CD4-positive, alpha-beta memory T cell (primary cell): ENCODE measurements at regions not wholly inside any gene's neighbourhood (a gene's known extent, or its start where the extent isn't known, plus 50 kb on each side); places are given as distances from the start of the nearest gene placed in this dataset.

ENCODE experiments used
- CTCF ChIA-PET: fragments of 350-600 bp; sonication (Branson Sonifier 250); formaldehyde crosslinking; loops from one replicate; lab custom pipeline; 2021; ENCODE audit warnings: inconsistent platforms; ENCODE audit not compliant: partially characterized antibody; lab: Charles Lee
- POLR2A ChIA-PET: fragments of 350-600 bp; sonication (Branson Sonifier 250); formaldehyde crosslinking; loops from one replicate; lab custom pipeline; 2021; ENCODE audit not compliant: partially characterized antibody; lab: Charles Lee
- DNase-seq, 5 donors: peaks; one replicate each; pipeline versions ENCODE4 v3.0.0 to v3.0.0-alpha.2; 2020 to 2022; ENCODE audit warnings: mixed read lengths in 1 of 5
- H3K27ac ChIP-seq: one replicate; pipeline ENCODE4 v1.7.0; 2013; ENCODE audit warnings: low read depth, low read length
- H3K27me3 ChIP-seq: 2 replicates; pipeline ENCODE4 v1.7.0; 2013; ENCODE audit warnings: mild to moderate bottlenecking, low read length, moderate library complexity; ENCODE audit not compliant: insufficient read depth
- H3K36me3 ChIP-seq: 2 replicates; pipeline ENCODE4 v1.7.0; 2013; ENCODE audit warnings: mild to moderate bottlenecking, low read length, moderate library complexity; ENCODE audit not compliant: insufficient read depth
- H3K4me1 ChIP-seq: 2 replicates; pipeline ENCODE4 v1.7.0; 2013; ENCODE audit warnings: mild to moderate bottlenecking, low read length, moderate library complexity; ENCODE audit not compliant: insufficient read depth
- H3K4me3 ChIP-seq, 2 donors: one replicate each; pipeline ENCODE4 v1.7.0; 2013; ENCODE audit warnings: low read length in 2 of 2, mild to moderate bottlenecking in 1 of 2
- H3K9me3 ChIP-seq, 2 donors: one replicate each; pipeline ENCODE4 v1.7.0; 2013; ENCODE audit warnings: low read length in 2 of 2, control low read depth in 1 of 2; ENCODE audit not compliant: control insufficient read depth in 1 of 2
- H3K27ac Mint-ChIP-seq, 7 donors: one replicate each; pipeline ENCODE4 v1.8.0; 2020 to 2021; ENCODE audit warnings: mixed read lengths in 7 of 7, mild to moderate bottlenecking in 6 of 7, inconsistent platforms in 3 of 7, moderate library complexity in 3 of 7
- H3K27me3 Mint-ChIP-seq, 2 donors: one replicate each; pipeline ENCODE4 v1.8.0; 2020 to 2021; ENCODE audit warnings: mixed read lengths in 2 of 2
- H3K36me3 Mint-ChIP-seq, 2 donors: one replicate each; pipeline ENCODE4 v1.8.0; 2020 to 2021; ENCODE audit warnings: mixed read lengths in 2 of 2, inconsistent platforms in 1 of 2, mild to moderate bottlenecking in 1 of 2
- H3K4me1 Mint-ChIP-seq, 4 donors: one replicate each; pipeline ENCODE4 v1.8.0; 2020 to 2021; ENCODE audit warnings: mixed read lengths in 4 of 4, mild to moderate bottlenecking in 1 of 4
- H3K4me3 Mint-ChIP-seq, 8 donors: one replicate each; pipeline ENCODE4 v1.8.0; 2020 to 2021; ENCODE audit warnings: mixed read lengths in 8 of 8, mild to moderate bottlenecking in 7 of 8, moderate library complexity in 6 of 8, inconsistent platforms in 3 of 8
- H3K9me3 Mint-ChIP-seq, 8 donors: one replicate each; pipeline ENCODE4 v1.8.0; 2020 to 2021; ENCODE audit warnings: mixed read lengths in 8 of 8, mild to moderate bottlenecking in 5 of 8, inconsistent platforms in 3 of 8, moderate library complexity in 1 of 8
- intact Hi-C: fragments of 100-400 bp; cut with micrococcal nuclease; formaldehyde crosslinking; loops from one replicate; pipeline ENCODE4 v1.15.1; 2023

GRCh38 chr10:10130686-10131085 lies 887.0 kb upstream of the CELF2 start:
- Histone ChIP-seq H3K27ac (no peak overlapping the region), H3K36me3 (no peaks in the 10 kb centered on the region), H3K4me3 (no peak overlapping the region), H3K27me3 (no peaks in the 10 kb centered on the region), H3K4me1 (no peaks in the 10 kb centered on the region), H3K9me3 (no peaks in the 10 kb centered on the region)
- CTCF ChIA-PET: no interaction called here
- no peaks in the 10 kb centered on the region for H3K36me3 Mint-ChIP-seq
- intact Hi-C loops: no loop called here
- H3K9me3 Mint-ChIP-seq: no peaks in the 10 kb centered on the region
- no peak for DNase-seq
- no peak overlapping the region for H3K4me3 Mint-ChIP-seq
- H3K27ac Mint-ChIP-seq: no peak overlapping the region
- POLR2A ChIA-PET: no interaction called here
- peaks cover 1 to 2% of the 10 kb centered on the region in 2 donors for H3K27me3 Mint-ChIP-seq
- H3K4me1 Mint-ChIP-seq: no peaks in the 10 kb centered on the region

GRCh38 chr10:10132009-10132408 lies 885.7 kb upstream of the CELF2 start:
- intact Hi-C loops: no loop called here

GRCh38 chr10:10133281-10133680 lies 884.4 kb upstream of the CELF2 start:
- CTCF ChIA-PET: no interaction called here
- no peaks in the 10 kb centered on the region for H3K36me3 ChIP-seq
- H3K27me3 Mint-ChIP-seq: peaks cover 0 to 1% of the 10 kb centered on the region in 2 donors
- no peaks in the 10 kb centered on the region for H3K27me3 ChIP-seq
- H3K27ac Mint-ChIP-seq: no peak overlapping the region
- H3K27ac ChIP-seq: no peak overlapping the region
- intact Hi-C loops: no loop called here
- peaks cover 0 to 6% (median 4%) of the 10 kb centered on the region in 4 donors for H3K4me1 Mint-ChIP-seq
- no peaks in the 10 kb centered on the region for H3K9me3 ChIP-seq
- no peaks in the 10 kb centered on the region for H3K9me3 Mint-ChIP-seq
- H3K4me3 Mint-ChIP-seq: no peak overlapping the region
- no peak overlapping the region for H3K4me3 ChIP-seq
- H3K4me1 ChIP-seq: no peaks in the 10 kb centered on the region
- no peak for DNase-seq
- no peaks in the 10 kb centered on the region for H3K36me3 Mint-ChIP-seq
- POLR2A ChIA-PET: no interaction called here

More at GRCh38 chr10:10132009-10132408, 885.7 kb upstream of the CELF2 start:
- H3K36me3 Mint-ChIP-seq: no peaks in the 10 kb centered on the region
- Histone ChIP-seq H3K4me3 (no peak overlapping the region), H3K9me3 (no peaks in the 10 kb centered on the region), H3K27ac (no peak overlapping the region), H3K27me3 (no peaks in the 10 kb centered on the region), H3K4me1 (no peaks in the 10 kb centered on the region), H3K36me3 (no peaks in the 10 kb centered on the region)
- ChIA-PET POLR2A (no interaction called here), CTCF (no interaction called here)
- no peaks in the 10 kb centered on the region for H3K9me3 Mint-ChIP-seq
- H3K4me1 Mint-ChIP-seq: no peaks in the 10 kb centered on the region
- H3K27ac Mint-ChIP-seq: no peak overlapping the region
- H3K27me3 Mint-ChIP-seq: peaks cover 1 to 2% of the 10 kb centered on the region in 2 donors
- no peak overlapping the region for H3K4me3 Mint-ChIP-seq
- no peak for DNase-seq

GRCh38 chr10:10138685-10139084 lies 879.0 kb upstream of the CELF2 start:
- Histone ChIP-seq H3K4me3 (peak overlapping the region; percentile 34 to 41), H3K27ac (no peak overlapping the region), H3K36me3 (no peaks in the 10 kb centered on the region), H3K4me1 (no peaks in the 10 kb centered on the region), H3K27me3 (no peaks in the 10 kb centered on the region), H3K9me3 (no peaks in the 10 kb centered on the region)
- Mint-ChIP-seq H3K4me3 (peak overlapping the region; percentile 66 to 91 (median 84)), H3K4me1 (peaks cover 2 to 11% (median 7%) of the 10 kb centered on the region in 4 donors), H3K36me3 (peaks cover 0 to 2% of the 10 kb centered on the region in 2 donors), H3K27me3 (no peaks in the 10 kb centered on the region), H3K9me3 (no peaks in the 10 kb centered on the region), H3K27ac (peak overlapping the region in 5 of 7 donors; percentile 22 to 92 (median 71))
- peak in 4 of 5 donors; percentile 6 to 17 (median 11) for DNase-seq
- POLR2A ChIA-PET: no interaction called here
- CTCF ChIA-PET: no interaction called here
- intact Hi-C loops: no loop called here

- H3K4me3 Mint-ChIP-seq: no peak overlapping the region
- intact Hi-C loops: no loop called here
- Histone ChIP-seq H3K9me3 (no peaks in the 10 kb centered on the region), H3K4me3 (no peak overlapping the region), H3K36me3 (no peaks in the 10 kb centered on the region), H3K27ac (no peak overlapping the region), H3K4me1 (no peaks in the 10 kb centered on the region), H3K27me3 (no peaks in the 10 kb centered on the region)
- ChIA-PET POLR2A (no interaction called here), CTCF (no interaction called here)
- no peak for DNase-seq
- peaks cover 2 to 11% (median 7%) of the 10 kb centered on the region in 4 donors for H3K4me1 Mint-ChIP-seq
- peaks cover 0 to 2% of the 10 kb centered on the region in 2 donors for H3K36me3 Mint-ChIP-seq
- no peak overlapping the region for H3K27ac Mint-ChIP-seq
- no peaks in the 10 kb centered on the region for H3K9me3 Mint-ChIP-seq
- no peaks in the 10 kb centered on the region for H3K27me3 Mint-ChIP-seq
These were observed 875.8 kb upstream of the CELF2 start for GRCh38 chr10:10141782-10142382.

GRCh38 chr10:10146604-10147003 lies 871.1 kb upstream of the CELF2 start:
- no peak for DNase-seq
- Histone ChIP-seq H3K36me3 (no peaks in the 10 kb centered on the region), H3K4me1 (no peaks in the 10 kb centered on the region), H3K9me3 (no peaks in the 10 kb centered on the region), H3K27me3 (no peaks in the 10 kb centered on the region), H3K27ac (no peak overlapping the region), H3K4me3 (no peak overlapping the region)
- no peak overlapping the region for H3K27ac Mint-ChIP-seq
- intact Hi-C loops: no loop called here
- no peaks in the 10 kb centered on the region for H3K36me3 Mint-ChIP-seq
- no peaks in the 10 kb centered on the region for H3K9me3 Mint-ChIP-seq
- H3K4me3 Mint-ChIP-seq: no peak overlapping the region
- ChIA-PET POLR2A (no interaction called here), CTCF (no interaction called here)
- peaks cover 0 to 6% of the 10 kb centered on the region in 2 donors for H3K27me3 Mint-ChIP-seq
- H3K4me1 Mint-ChIP-seq: no peaks in the 10 kb centered on the region

- Mint-ChIP-seq H3K4me1 (no peaks in the 10 kb centered on the region), H3K4me3 (no peak overlapping the region), H3K36me3 (no peaks in the 10 kb centered on the region), H3K9me3 (peaks cover 0 to 2% (median 0%) of the 10 kb centered on the region in 8 donors), H3K27ac (no peak overlapping the region), H3K27me3 (peaks cover 0 to 7% of the 10 kb centered on the region in 2 donors)
- no peaks in the 10 kb centered on the region for H3K9me3 ChIP-seq
- POLR2A ChIA-PET: no interaction called here
- DNase-seq: no peak
- H3K4me1 ChIP-seq: no peaks in the 10 kb centered on the region
- H3K4me3 ChIP-seq: no peak overlapping the region
- no peaks in the 10 kb centered on the region for H3K27me3 ChIP-seq
- H3K36me3 ChIP-seq: no peaks in the 10 kb centered on the region
- H3K27ac ChIP-seq: no peak overlapping the region
- intact Hi-C loops: no loop called here
- CTCF ChIA-PET: no interaction called here
These were observed 867.8 kb upstream of the CELF2 start for GRCh38 chr10:10149899-10150298.
